Right lobe of liver (tissue), 4 donors: ENCODE measurements at regions not wholly inside any gene's neighbourhood (a gene's known extent, or its start where the extent isn't known, plus 50 kb on each side); places are given as distances from the start of the nearest gene placed in this dataset.

ENCODE experiments used
- CTCF ChIP-seq, 4 donors: fragments of 200-600 bp in 3 of 4; fragments of 450-650 bp in 1 of 4; IDR thresholded peaks; one replicate each; pipeline versions ENCODE4 v1.5.1 to v1.8.0; 2016 to 2022; ENCODE audit warnings: antibody characterized with exemption in 4 of 4, mild to moderate bottlenecking in 2 of 4
- POLR2A ChIP-seq: fragments of 450-650 bp; IDR thresholded peaks from one replicate; pipeline ENCODE4 v1.6.1; 2017; ENCODE audit warnings: antibody characterized with exemption, mild to moderate bottlenecking
- donor health status: DM: no; HTN: no; CAD: no.
- donor health status: DM: no; HTN: no; CAD: no.
- donor health status: DM: no; HTN: yes; CAD: no.

- TF ChIP-seq POLR2A = no peak
- no peak for TF ChIP-seq CTCF (IDR thresholded peaks at IDR 0.05)
Measured at GRCh38 chr18:43760010-43760409, 482.7 kb upstream of the SYT4 start.
